NOMO-1 (cell line): ENCODE measurements at regions not wholly inside any gene's neighbourhood (a gene's known extent, or its start where the extent isn't known, plus 50 kb on each side); places are given as distances from the start of the nearest gene placed in this dataset.
"Not testable (repeated sequence)": the region's sequence is repeated elsewhere in the genome, so short reads cannot be mapped to it uniquely, and the experiment has no call there.

Experiments
- DNase-seq, 2 experiments: peaks; one replicate each; lab custom pipeline; 2025; ENCODE audit not compliant: unreplicated experiment in 2 of 2; lab: John Stamatoyannopoulos, UW

GRCh38 chr5:155678371-155678770 lies 648.6 kb upstream of the SGCD start:
- no peak for DNase-seq

- DNase-seq: no peak
Measured at GRCh38 chr5:155679530-155679929, 647.4 kb upstream of the SGCD start.

- DNase-seq: no peak
Measured at GRCh38 chr5:155684417-155684816, 642.5 kb upstream of the SGCD start.

- DNase-seq: no peak
Measured at GRCh38 chr5:155686131-155686530, 640.8 kb upstream of the SGCD start.

GRCh38 chr5:155689406-155689805 lies 637.6 kb upstream of the SGCD start:
- no peak for DNase-seq

- DNase-seq: no peak
Measured at GRCh38 chr5:155696362-155696761, 630.6 kb upstream of the SGCD start.

GRCh38 chr5:155697236-155697635 lies 629.7 kb upstream of the SGCD start:
- no peak for DNase-seq

GRCh38 chr5:155699385-155699784 lies 627.6 kb upstream of the SGCD start:
- DNase-seq: no peak

- DNase-seq: no peak
Measured at GRCh38 chr5:155700333-155700732, 626.6 kb upstream of the SGCD start.

GRCh38 chr5:155711882-155712281 lies 615.1 kb upstream of the SGCD start:
- DNase-seq: no peak

- DNase-seq: not testable (repeated sequence)
Measured at GRCh38 chr5:155714435-155714834, 612.5 kb upstream of the SGCD start.

- DNase-seq: no peak
Measured at GRCh38 chr5:155726267-155726666, 600.7 kb upstream of the SGCD start.

GRCh38 chr5:155727512-155728145 lies 599.3 kb upstream of the SGCD start:
- DNase-seq: no peak

GRCh38 chr5:155728146-155728856 lies 598.7 kb upstream of the SGCD start:
- DNase-seq: no peak

- DNase-seq: no peak
Measured at GRCh38 chr5:155728857-155729683, 597.9 kb upstream of the SGCD start.

GRCh38 chr5:155729684-155730059 lies 597.3 kb upstream of the SGCD start:
- DNase-seq: no peak

- no peak for DNase-seq
Measured at GRCh38 chr5:155732587-155733376, 594.2 kb upstream of the SGCD start.

GRCh38 chr5:155733935-155734334 lies 593.0 kb upstream of the SGCD start:
- DNase-seq: no peak

GRCh38 chr5:155735388-155735787 lies 591.6 kb upstream of the SGCD start:
- no peak for DNase-seq

- DNase-seq: no peak
Measured at GRCh38 chr5:155738616-155739015, 588.3 kb upstream of the SGCD start.
